KOPT-K1 (cell line): ENCODE measurements at regions not wholly inside any gene's neighbourhood (a gene's known extent, or its start where the extent isn't known, plus 50 kb on each side); places are given as distances from the start of the nearest gene placed in this dataset.

Experiments used
- H3K27ac ChIP-seq: fragments of 200-600 bp; sonication (generic); 2 replicates; pipeline ENCODE4 v1.5.1; 2016; ENCODE audit warnings: antibody characterized with exemption, mild to moderate bottlenecking, low read depth, low read length; ENCODE audit not compliant: poor library complexity, severe bottlenecking
- H3K36me3 ChIP-seq: fragments of 200-600 bp; sonication (generic); 2 replicates; pipeline ENCODE4 v1.5.1; 2017; ENCODE audit warnings: antibody characterized with exemption, mild to moderate bottlenecking, low read length, moderate library complexity; ENCODE audit not compliant: insufficient read depth
- H3K9me3 ChIP-seq: fragments of 200-600 bp; sonication (generic); 2 replicates; pipeline ENCODE4 v1.5.1; 2017; ENCODE audit warnings: antibody characterized with exemption, low read length, mild to moderate bottlenecking; ENCODE audit not compliant: insufficient read depth, poor library complexity, severe bottlenecking

GRCh38 chr13:74452881-74453280, 318.7 kb upstream of the KLF12 start:
- Histone ChIP-seq H3K27ac (no peak overlapping the region), H3K36me3 (no peaks in the 10 kb centered on the region), H3K9me3 (no peaks in the 10 kb centered on the region)

DNA sequence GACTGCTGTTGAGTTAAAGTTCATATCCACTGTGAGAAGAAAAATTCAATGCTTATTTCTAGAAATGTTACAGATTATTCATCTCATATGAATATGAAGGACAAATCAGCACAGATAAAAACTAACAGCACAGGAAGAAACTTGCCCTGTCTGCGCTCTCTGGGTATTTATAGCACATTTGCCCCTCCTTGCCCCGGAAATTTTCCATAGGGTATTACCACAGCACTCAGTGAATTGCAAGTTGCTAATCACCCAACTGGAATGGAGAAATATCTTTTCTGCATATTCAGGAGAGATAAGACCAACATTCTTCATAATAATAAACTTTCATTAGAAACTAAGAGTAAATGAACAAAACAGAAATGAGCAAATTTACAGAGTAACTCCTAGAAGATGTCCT, 318.0 kb upstream of the KLF12 start:
- H3K27ac ChIP-seq = no peak overlapping the region
- no peaks in the 10 kb centered on the region for H3K36me3 ChIP-seq
- no peaks in the 10 kb centered on the region for H3K9me3 ChIP-seq

DNA sequence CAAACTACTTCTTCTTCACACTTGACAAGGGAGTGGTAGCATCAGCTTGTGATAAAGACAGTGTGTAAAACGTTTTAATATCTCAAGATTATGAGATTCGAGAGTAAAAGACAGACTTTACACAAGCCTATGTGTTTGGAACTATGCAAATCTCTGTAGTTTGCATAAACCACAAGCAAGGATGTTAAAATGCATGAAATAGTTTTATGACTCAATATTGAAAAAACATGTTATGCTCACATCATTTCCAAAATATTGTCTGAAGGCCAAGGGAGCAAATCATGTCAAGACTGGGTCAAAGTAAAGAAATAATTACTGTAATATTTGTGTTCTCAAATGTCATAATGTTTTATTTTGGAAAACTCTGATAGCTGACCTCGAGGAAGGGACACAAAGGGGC, 316.8 kb upstream of the KLF12 start:
- Histone ChIP-seq H3K36me3 (no peaks in the 10 kb centered on the region), H3K9me3 (no peaks in the 10 kb centered on the region), H3K27ac (no peak overlapping the region)

DNA sequence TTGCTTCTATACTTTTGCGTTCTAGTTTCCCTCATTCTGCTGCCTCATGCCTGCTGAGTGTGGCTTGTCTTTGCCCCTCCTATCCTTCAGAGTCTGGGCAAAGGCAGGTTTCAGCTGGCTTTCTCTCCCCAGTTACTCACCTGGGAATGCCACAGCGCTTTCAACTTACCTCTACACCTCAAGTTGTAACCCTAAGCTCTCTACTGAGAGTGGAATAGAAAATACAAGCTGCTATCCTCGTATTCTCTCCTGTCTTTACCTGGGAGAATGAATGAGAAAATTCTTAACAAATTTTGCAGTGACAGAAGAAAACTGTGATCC, 316.3 kb upstream of the KLF12 start:
- no peaks in the 10 kb centered on the region for H3K36me3 ChIP-seq
- H3K9me3 ChIP-seq = no peaks in the 10 kb centered on the region
- no peak overlapping the region for H3K27ac ChIP-seq

GRCh38 chr13:74449811-74450524, 315.8 kb upstream of the KLF12 start:
- no peaks in the 10 kb centered on the region for H3K9me3 ChIP-seq
- H3K27ac ChIP-seq = no peak overlapping the region
- H3K36me3 ChIP-seq = no peaks in the 10 kb centered on the region

DNA sequence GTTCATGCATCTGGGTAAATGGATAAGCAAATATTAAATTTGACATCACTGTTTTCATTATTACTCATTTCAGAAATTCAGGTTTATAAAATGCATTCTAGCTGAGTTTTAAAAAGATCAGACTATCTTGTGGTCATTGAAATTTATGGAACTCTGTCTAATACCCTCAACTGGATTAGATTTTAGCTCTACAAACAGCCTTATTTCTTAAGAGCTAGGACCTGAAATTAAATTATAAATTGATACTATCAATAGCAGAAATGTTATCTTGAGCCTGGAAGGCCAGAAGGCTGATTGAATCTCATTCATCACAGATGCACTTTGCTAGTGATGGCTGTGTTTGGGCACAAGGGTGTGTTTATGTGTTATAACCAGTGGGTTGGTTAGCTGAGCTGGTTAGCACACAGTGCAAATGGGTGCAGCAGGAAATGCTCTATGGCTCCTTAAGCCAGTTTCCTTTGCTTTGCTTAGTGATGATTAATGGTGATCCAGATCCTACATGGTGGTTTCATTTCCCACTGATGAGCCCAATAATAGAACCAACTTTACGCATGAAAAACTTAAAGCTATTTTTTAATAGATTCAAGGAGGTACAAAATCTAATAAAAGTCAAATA, 310.8 kb upstream of the KLF12 start:
- Histone ChIP-seq H3K36me3 (no peaks in the 10 kb centered on the region), H3K9me3 (peaks cover 6% of the 10 kb centered on the region), H3K27ac (no peak overlapping the region)

- Histone ChIP-seq H3K36me3 (no peaks in the 10 kb centered on the region), H3K27ac (no peak overlapping the region), H3K9me3 (peaks cover 6% of the 10 kb centered on the region)
Observed at GRCh38 chr13:74444161-74444571, 310.0 kb upstream of the KLF12 start.

DNA sequence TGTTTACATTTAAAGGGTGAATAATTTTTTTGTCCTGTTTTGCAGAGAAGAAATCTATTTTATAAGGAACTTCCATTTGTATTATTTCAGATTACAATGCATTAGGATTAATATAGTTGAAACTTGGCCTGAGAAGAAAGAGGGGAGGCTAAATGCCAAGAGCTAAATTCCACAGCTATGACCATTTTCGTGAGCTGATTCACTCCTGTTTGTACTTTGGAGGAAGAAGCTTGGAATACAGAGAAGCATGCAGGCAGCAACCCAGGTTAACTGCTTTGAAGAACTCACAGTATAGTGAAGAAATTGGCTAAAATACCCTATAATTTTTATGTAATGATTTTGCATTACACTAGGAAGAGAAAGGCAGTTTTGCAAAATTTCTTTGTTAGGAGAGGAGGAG, 309.4 kb upstream of the KLF12 start:
- Histone ChIP-seq H3K9me3 (peaks cover 6% of the 10 kb centered on the region), H3K27ac (no peak overlapping the region), H3K36me3 (no peaks in the 10 kb centered on the region)

DNA sequence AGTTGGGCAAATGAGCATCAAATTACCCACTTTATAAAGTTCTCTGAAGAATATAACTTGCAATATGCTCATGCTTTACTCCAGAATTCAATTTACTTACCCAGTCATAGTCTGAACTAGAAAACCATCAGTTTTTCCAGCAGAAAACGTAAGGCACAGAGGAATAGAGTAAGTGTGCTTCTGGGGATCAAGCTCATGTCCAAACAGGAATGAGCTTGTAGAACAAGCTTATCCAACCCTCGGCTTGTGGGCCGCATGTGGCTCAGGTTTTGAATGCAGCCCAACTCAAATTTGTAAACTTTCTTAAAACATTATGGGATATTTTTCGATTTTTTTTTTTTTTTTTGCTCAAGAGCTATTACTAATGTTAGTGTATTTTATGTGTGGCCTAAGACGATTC, 308.5 kb upstream of the KLF12 start:
- Histone ChIP-seq H3K27ac (no peak overlapping the region), H3K9me3 (peaks cover 6% of the 10 kb centered on the region), H3K36me3 (no peaks in the 10 kb centered on the region)

DNA sequence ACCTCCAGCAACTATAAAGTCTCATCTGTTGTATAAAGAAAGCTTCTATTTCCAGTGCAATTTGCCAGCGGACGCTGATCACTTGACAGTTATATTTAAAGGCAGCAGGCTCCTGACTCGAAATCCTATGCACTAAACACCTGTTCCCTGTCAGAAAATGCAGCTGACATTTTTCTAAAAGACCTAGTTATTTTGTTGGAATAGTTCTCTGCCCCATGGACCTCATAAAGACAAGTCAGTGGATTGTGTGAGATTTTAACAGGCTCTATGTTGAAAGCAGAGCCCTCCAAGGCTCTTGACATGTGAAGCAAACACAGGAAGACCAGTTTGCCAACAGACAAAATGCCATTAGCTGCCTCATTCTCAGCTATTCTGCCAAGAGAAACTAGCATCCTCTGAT, 304.7 kb upstream of the KLF12 start:
- Histone ChIP-seq H3K36me3 (no peaks in the 10 kb centered on the region), H3K27ac (no peak overlapping the region), H3K9me3 (peaks cover 6% of the 10 kb centered on the region)

DNA sequence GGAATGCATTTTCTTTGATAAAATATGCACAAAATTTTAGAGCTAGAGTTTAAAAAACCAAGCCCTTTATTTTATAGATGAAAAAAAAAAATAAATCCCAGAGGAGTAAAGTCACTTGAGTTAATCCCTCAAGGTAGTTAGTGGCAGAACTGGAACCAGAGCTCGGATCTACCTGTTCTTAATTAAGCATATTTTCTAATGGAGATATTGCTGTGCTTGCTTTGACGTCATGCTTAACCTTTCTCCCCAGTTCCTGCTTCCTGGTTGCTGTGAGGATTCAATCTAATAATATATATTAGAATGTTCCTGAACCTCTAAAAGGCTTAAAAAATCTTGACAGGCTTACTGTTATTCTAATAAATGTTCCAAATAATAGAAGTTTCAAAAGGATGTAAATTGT, 300.6 kb upstream of the KLF12 start:
- H3K9me3 ChIP-seq = no peaks in the 10 kb centered on the region
- H3K27ac ChIP-seq = no peak overlapping the region

GRCh38 chr13:74424455-74424854, 290.3 kb upstream of the KLF12 start:
- H3K27ac ChIP-seq = no peak overlapping the region
- H3K9me3 ChIP-seq = no peaks in the 10 kb centered on the region
- no peaks in the 10 kb centered on the region for H3K36me3 ChIP-seq

More for the DNA sequence above, 300.6 kb upstream of the KLF12 start:
- H3K36me3 ChIP-seq = no peaks in the 10 kb centered on the region

DNA sequence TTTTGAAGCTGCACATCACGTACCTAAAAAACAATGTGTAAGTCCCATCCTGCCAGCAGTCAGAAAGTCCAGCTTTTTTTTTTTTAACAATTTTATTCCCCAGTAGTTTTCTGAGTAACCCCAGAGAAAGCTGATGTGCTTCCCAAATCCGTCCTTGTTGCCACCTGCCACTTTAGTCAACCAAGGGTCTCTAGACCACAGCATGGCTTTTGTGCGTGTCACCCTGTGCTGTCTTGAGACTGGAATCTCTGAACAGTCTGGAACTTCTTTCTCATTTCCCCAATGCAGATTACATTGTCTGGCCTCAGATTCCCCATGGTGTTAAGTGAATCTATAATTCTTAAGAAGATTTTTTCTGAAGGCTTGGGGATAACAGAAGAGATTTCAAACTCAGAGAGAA, 289.2 kb upstream of the KLF12 start:
- Histone ChIP-seq H3K9me3 (no peaks in the 10 kb centered on the region), H3K36me3 (no peaks in the 10 kb centered on the region), H3K27ac (no peak overlapping the region)

DNA sequence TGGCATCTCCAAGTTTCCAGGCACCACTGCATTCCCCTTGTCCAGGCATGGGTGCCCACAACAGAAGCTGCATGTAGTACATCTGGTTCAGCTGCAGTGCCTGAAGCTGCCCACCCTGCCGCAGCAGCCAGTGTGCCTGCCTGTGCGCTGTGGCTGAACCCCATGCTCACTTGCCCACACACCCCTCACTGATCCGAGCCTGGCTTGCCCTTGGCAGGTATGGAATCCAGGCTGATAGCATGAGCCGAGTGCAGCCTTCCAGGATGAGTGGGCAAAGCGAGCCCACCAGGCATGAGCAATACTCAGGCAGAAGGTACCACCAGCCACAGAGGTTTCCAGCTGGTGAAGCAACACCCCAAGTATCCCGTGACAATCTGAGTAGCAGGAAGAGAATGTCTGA, 280.3 kb upstream of the KLF12 start:
- H3K27ac ChIP-seq = no peak overlapping the region
- no peaks in the 10 kb centered on the region for H3K36me3 ChIP-seq
- peaks cover 11% of the 10 kb centered on the region for H3K9me3 ChIP-seq

DNA sequence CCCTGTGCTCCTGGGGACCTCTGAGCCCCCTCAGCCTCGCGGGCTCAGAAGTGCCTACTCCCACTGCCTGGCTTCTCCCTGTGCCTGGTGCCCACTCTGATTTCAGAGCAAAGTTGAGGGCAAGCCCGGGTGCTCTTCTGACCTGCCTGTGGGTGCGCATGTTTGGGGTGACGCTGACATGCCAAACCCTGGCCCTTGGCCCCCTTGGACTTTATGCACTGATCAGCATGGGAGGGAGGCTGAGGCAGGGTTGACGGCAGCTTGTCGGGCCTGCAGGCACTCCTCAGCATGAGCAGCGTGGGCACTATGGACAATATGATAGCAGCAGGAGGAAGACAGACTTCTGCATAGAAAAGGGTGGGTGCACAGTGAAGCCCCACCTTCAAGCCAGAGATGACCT, 279.3 kb upstream of the KLF12 start:
- Histone ChIP-seq H3K27ac (no peak overlapping the region), H3K36me3 (no peaks in the 10 kb centered on the region), H3K9me3 (peaks cover 11% of the 10 kb centered on the region)

- Histone ChIP-seq H3K36me3 (no peaks in the 10 kb centered on the region), H3K9me3 (peaks cover 11% of the 10 kb centered on the region), H3K27ac (no peak overlapping the region)
Observed at GRCh38 chr13:74409551-74409950, 275.3 kb upstream of the KLF12 start.
